ENCODE measurements at regions not wholly inside any gene's neighbourhood (a gene's known extent, or its start where the extent isn't known, plus 50 kb on each side); places are given as distances from the start of the nearest gene placed in this dataset.

GRCh38 chr1:4460651-4461050, 193.8 kb upstream of the AJAP1 start:
- TF ChIP-seq POLR2A (IDR thresholded peaks at IDR 0.05; ENCODE audit: low read length), result no peak
- TF ChIP-seq GATA1 (IDR thresholded peaks at IDR 0.05; ENCODE audit: low read depth, low read length), result no peak

All from erythroblast (primary cell).